PC-3 (cell line): ENCODE measurements at regions not wholly inside any gene's neighbourhood (a gene's known extent, or its start where the extent isn't known, plus 50 kb on each side); places are given as distances from the start of the nearest gene placed in this dataset.

Source experiments
- ATAC-seq: fragments of 200-7000 bp; cut with Tn5 transposase; 2 replicates; pipeline ENCODE4 v1.9.1; 2020; ENCODE audit warnings: mild to moderate bottlenecking, moderate library complexity
- BruUV-seq: library from RNA; stranded (reverse); fragments of 400-500 nt; replicated peaks from 2 replicates; lab custom pipeline; 2021; lab: Mats Ljungman, UMichigan
- CTCF ChIA-PET: fragments of 300-600 bp; sonication (Branson Sonifier 250); formaldehyde crosslinking; loops from one replicate; lab custom pipeline; 2022; ENCODE audit warnings: antibody characterized with exemption; lab: Charles Lee
- POLR2A ChIA-PET: fragments of 300-600 bp; sonication (Branson Sonifier 250); formaldehyde crosslinking; loops from one replicate; lab custom pipeline; 2022; ENCODE audit warnings: antibody characterized with exemption; ENCODE audit not compliant: unreplicated experiment; lab: Charles Lee
- DNase-seq: peaks from one replicate; pipeline ENCODE4 v3.0.0-alpha.2; 2015
- H2AFZ ChIP-seq: fragments of 300-600 bp; sonication (generic); 2 replicates; pipeline ENCODE4 v1.6.0; 2016; ENCODE audit warnings: antibody characterized with exemption, low read length
- H3F3A ChIP-seq: fragments of 300-600 bp; sonication (generic); one replicate; pipeline ENCODE4 v1.6.0; 2017; ENCODE audit warnings: antibody characterized with exemption, low read length, control low read depth, mild to moderate bottlenecking; ENCODE audit not compliant: unreplicated experiment
- H3K27ac ChIP-seq: fragments of 300-600 bp; sonication (generic); 2 replicates; pipeline ENCODE4 v1.5.1; 2016; ENCODE audit warnings: mild to moderate bottlenecking, low read length
- H3K27me3 ChIP-seq: fragments of 300-600 bp; sonication (generic); 2 replicates; pipeline ENCODE4 v1.6.1; 2016; ENCODE audit warnings: low read length, mixed read lengths
- H3K36me3 ChIP-seq: fragments of 300-600 bp; sonication (generic); 2 replicates; pipeline ENCODE4 v1.6.1; 2016; ENCODE audit warnings: low read depth, mixed run types, low read length, mixed read lengths
- H3K4me1 ChIP-seq: fragments of 300-600 bp; sonication (generic); 2 replicates; pipeline ENCODE4 v1.5.1; 2016; ENCODE audit warnings: low read length; ENCODE audit not compliant: insufficient read depth
- H3K4me2 ChIP-seq: fragments of 300-600 bp; sonication (generic); 2 replicates; pipeline ENCODE4 v1.6.0; 2016; ENCODE audit warnings: low read length
- H3K4me3 ChIP-seq: fragments of 300-600 bp; sonication (generic); 2 replicates; pipeline ENCODE4 v1.5.1; 2016; ENCODE audit warnings: mild to moderate bottlenecking, low read length, mixed read lengths
- H3K79me2 ChIP-seq: fragments of 300-600 bp; sonication (generic); 2 replicates; pipeline ENCODE4 v1.6.1; 2017; ENCODE audit warnings: low read length, mixed read lengths
- H3K9ac ChIP-seq: fragments of 300-600 bp; sonication (generic); 2 replicates; pipeline ENCODE4 v1.6.0; 2016; ENCODE audit warnings: mild to moderate bottlenecking, low read length
- H3K9me2 ChIP-seq: fragments of 300-600 bp; sonication (generic); replicated peaks from 2 replicates; pipeline ENCODE4 v1.6.1; 2016; ENCODE audit warnings: mixed run types, low read length, mixed read lengths
- H3K9me3 ChIP-seq: fragments of 300-600 bp; sonication (generic); 2 replicates; pipeline ENCODE4 v1.6.1; 2016; ENCODE audit warnings: low read length, mixed read lengths
- H4K20me1 ChIP-seq: fragments of 300-600 bp; sonication (generic); 2 replicates; pipeline ENCODE4 v1.6.1; 2016; ENCODE audit warnings: low read length, mixed read lengths
- EZH2 ChIP-seq: fragments of 300-600 bp; sonication (generic); IDR thresholded peaks from one replicate; pipeline ENCODE4 v1.6.1; 2017; ENCODE audit warnings: antibody characterized with exemption, mild to moderate bottlenecking, low read length; ENCODE audit not compliant: unreplicated experiment
- EZH2phosphoT487 ChIP-seq: fragments of 300-600 bp; sonication (generic); IDR thresholded peaks from 2 replicates; pipeline ENCODE4 v1.6.1; 2018; ENCODE audit warnings: mild to moderate bottlenecking, antibody characterized with exemption, low read length, borderline replicate concordance
- intact Hi-C: fragments of 100-400 bp; cut with micrococcal nuclease; formaldehyde crosslinking; loops from 2 replicates; pipeline ENCODE4 v1.9.0; 2023
- TF ChIP-seq, protein P1 (sequence below): fragments of 300-600 bp; sonication (generic); conservative IDR thresholded peaks from 2 replicates; pipeline ENCODE4 v1.5.1; 2017; ENCODE audit warnings: antibody characterized with exemption, low read depth, mild to moderate bottlenecking, low read length

DNA sequence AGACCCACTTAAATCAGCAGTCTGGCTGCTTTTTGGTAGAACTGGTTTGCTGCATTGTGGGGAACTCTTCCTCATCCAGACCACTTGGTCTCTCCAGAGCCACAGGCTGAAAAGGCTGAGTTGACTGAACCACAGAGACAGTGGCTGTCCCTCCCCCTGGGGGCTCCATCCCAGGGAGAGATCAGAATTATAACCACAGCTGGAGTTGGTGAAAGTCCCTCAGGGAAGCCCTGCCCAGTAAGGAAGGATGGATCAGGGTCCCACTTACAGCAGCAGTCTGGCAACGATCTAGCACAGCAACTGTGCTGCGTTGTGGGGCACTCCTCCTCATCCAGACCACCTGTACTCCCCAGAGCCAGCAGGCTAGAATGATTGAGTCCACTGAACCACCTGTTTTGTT, 212.7 kb downstream of the SOX3 start:
- H4K20me1 ChIP-seq = no peaks in the 10 kb centered on the region
- H3F3A ChIP-seq = no peaks in the 10 kb centered on the region
- intact Hi-C loops = no loop called here
- no peak overlapping the region for H3K4me3 ChIP-seq
- CTCF ChIA-PET = no interaction called here
- no peak overlapping the region for H3K27ac ChIP-seq
- H3K9ac ChIP-seq = no peak overlapping the region
- no peak for TF ChIP-seq EZH2phosphoT487
- TF ChIP-seq, protein P1, sequence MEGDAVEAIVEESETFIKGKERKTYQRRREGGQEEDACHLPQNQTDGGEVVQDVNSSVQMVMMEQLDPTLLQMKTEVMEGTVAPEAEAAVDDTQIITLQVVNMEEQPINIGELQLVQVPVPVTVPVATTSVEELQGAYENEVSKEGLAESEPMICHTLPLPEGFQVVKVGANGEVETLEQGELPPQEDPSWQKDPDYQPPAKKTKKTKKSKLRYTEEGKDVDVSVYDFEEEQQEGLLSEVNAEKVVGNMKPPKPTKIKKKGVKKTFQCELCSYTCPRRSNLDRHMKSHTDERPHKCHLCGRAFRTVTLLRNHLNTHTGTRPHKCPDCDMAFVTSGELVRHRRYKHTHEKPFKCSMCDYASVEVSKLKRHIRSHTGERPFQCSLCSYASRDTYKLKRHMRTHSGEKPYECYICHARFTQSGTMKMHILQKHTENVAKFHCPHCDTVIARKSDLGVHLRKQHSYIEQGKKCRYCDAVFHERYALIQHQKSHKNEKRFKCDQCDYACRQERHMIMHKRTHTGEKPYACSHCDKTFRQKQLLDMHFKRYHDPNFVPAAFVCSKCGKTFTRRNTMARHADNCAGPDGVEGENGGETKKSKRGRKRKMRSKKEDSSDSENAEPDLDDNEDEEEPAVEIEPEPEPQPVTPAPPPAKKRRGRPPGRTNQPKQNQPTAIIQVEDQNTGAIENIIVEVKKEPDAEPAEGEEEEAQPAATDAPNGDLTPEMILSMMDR = no peak
- no peak for TF ChIP-seq EZH2
- no peak overlapping the region for H2AFZ ChIP-seq
- no peak for ATAC-seq
- H3K36me3 ChIP-seq = no peaks in the 10 kb centered on the region
- no peaks in the 10 kb centered on the region for H3K9me2 ChIP-seq
- H3K4me1 ChIP-seq = no peaks in the 10 kb centered on the region
- POLR2A ChIA-PET = no interaction called here
- H3K79me2 ChIP-seq = no peaks in the 10 kb centered on the region
- no peak overlapping the region for H3K4me2 ChIP-seq
- H3K9me3 ChIP-seq = no peaks in the 10 kb centered on the region
- no TSS peak for BruUV-seq
- DNase-seq = no peak
- no peaks in the 10 kb centered on the region for H3K27me3 ChIP-seq

DNA sequence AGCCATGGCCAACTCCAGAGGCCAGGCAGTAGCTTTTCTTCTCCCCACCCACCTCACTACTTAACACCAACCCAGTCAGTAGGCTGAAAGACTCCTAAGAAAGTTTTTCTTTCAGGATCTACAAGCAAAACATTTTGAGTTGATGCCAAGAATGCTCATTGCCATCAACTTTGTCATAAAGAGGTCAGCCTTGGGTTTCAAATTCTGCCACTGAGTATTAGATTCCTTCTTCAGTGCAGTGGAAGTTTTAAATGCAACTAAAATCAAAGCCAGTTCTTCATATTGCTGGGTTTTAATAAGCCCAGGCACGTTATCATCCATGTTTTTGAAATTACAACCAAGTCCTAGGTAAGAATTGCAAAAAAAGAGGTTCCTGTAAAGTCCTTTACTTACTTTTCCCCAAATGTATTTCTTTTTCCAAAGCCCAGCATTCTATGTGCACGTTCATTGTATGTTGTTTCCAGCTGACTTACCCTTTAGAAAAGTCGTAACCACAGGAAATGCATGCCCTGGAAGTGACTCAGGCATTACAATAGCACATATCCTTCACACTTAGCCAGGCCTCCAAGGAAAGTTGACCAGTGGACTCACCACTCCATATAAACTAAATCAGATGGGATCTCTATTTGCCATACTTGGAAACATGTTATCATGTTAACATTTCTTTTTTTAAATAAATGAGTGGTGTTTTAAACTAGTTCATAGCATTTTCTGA, 229.9 kb downstream of the SOX3 start:
- Histone ChIP-seq H3K36me3 (no peaks in the 10 kb centered on the region), H4K20me1 (no peaks in the 10 kb centered on the region), H3K4me2 (no peak overlapping the region), H3K9me3 (no peaks in the 10 kb centered on the region), H3K9me2 (no peaks in the 10 kb centered on the region), H3K79me2 (no peaks in the 10 kb centered on the region), H3K4me1 (peaks cover 4% of the 10 kb centered on the region), H3K27ac (no peak overlapping the region), H3K27me3 (no peaks in the 10 kb centered on the region), H3K4me3 (no peak overlapping the region), H2AFZ (no peak overlapping the region), H3F3A (no peaks in the 10 kb centered on the region), H3K9ac (no peak overlapping the region)
- ATAC-seq = no peak
- POLR2A ChIA-PET = no interaction called here
- BruUV-seq = no TSS peak
- TF ChIP-seq, protein P1 = no peak
- no peak for TF ChIP-seq EZH2phosphoT487
- DNase-seq = peak; percentile 63
- CTCF ChIA-PET = no interaction called here
- intact Hi-C loops = no loop called here

DNA sequence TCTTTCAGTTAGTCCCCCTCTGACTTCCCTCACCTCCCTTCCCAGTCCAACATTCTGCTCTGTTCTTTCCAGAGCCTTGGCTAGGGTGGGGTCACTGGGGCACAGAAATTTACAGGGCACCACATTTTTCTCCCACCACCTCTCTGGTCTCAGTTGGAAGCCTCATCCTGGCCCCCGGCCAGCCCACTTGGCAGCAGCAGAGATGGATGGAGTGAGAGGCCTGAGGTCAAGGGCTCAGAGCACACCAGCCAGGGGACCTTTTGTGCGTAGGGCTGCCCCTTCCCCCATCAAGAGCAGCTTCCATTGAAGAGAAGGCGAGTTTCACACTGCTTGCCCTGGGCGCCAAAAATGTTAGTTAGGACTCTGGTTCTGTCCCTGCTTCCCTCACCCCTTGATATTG, 230.9 kb downstream of the SOX3 start:
- Histone ChIP-seq H3K4me2 (no peak overlapping the region), H3K4me3 (no peak overlapping the region), H2AFZ (no peak overlapping the region), H3K27ac (no peak overlapping the region), H3K36me3 (no peaks in the 10 kb centered on the region), H3K79me2 (no peaks in the 10 kb centered on the region), H3K9me3 (no peaks in the 10 kb centered on the region), H3K9me2 (no peaks in the 10 kb centered on the region), H3K27me3 (no peaks in the 10 kb centered on the region), H3K9ac (no peak overlapping the region), H4K20me1 (no peaks in the 10 kb centered on the region), H3F3A (no peaks in the 10 kb centered on the region), H3K4me1 (peaks cover 4% of the 10 kb centered on the region)
- DNase-seq (no peak), ATAC-seq (no peak)
- BruUV-seq = no TSS peak
- ChIA-PET CTCF (no interaction called here), POLR2A (no interaction called here)
- intact Hi-C loops = no loop called here
- TF ChIP-seq EZH2 = no peak
- TF ChIP-seq EZH2phosphoT487 = no peak
- TF ChIP-seq, protein P1 = no peak
